ENCODE measurements at regions not wholly inside any gene's neighbourhood (a gene's known extent, or its start where the extent isn't known, plus 50 kb on each side); places are given as distances from the start of the nearest gene placed in this dataset.
"Not testable (repeated sequence)": the region's sequence is repeated elsewhere in the genome, so short reads cannot be mapped to it uniquely, and the experiment has no call there.

GRCh38 chr7:67863911-67864310, 867.3 kb downstream of the TYW1 start:
- Mint-ChIP-seq H3K4me1 (no peaks in the 10 kb centered on the region), H3K4me3 (no peak overlapping the region), H3K9me3 (peaks cover 13 to 19% of the 10 kb centered on the region in 2 donors), H3K27me3 (no peaks in the 10 kb centered on the region), H3K27ac (no peak overlapping the region)
- ATAC-seq (no peak), DNase-seq (no peak)

- ATAC-seq, result no peak
- H3K9me3 Mint-ChIP-seq, result peaks cover 22 to 33% of the 10 kb centered on the region in 2 donors
- no peak for DNase-seq
- H3K27ac Mint-ChIP-seq, result no peak overlapping the region
- no peaks in the 10 kb centered on the region for H3K27me3 Mint-ChIP-seq
- no peak overlapping the region for H3K4me3 Mint-ChIP-seq
- H3K4me1 Mint-ChIP-seq, result no peaks in the 10 kb centered on the region
Measured at GRCh38 chr7:67866054-67866453, 869.4 kb downstream of the TYW1 start.

- Mint-ChIP-seq H3K27me3 (no peaks in the 10 kb centered on the region), H3K27ac (no peak overlapping the region), H3K4me1 (no peaks in the 10 kb centered on the region), H3K9me3 (peaks cover 18 to 28% of the 10 kb centered on the region in 2 donors), H3K4me3 (no peak overlapping the region)
- ATAC-seq (no peak), DNase-seq (no peak)
Measured at GRCh38 chr7:67866812-67867211, 870.2 kb downstream of the TYW1 start.

- Mint-ChIP-seq H3K27me3 (no peaks in the 10 kb centered on the region), H3K4me3 (no peak overlapping the region), H3K4me1 (no peaks in the 10 kb centered on the region), H3K27ac (no peak overlapping the region), H3K9me3 (peaks cover 9 to 15% of the 10 kb centered on the region in 2 donors)
- ATAC-seq (no peak), DNase-seq (no peak)
Measured at GRCh38 chr7:67870396-67870795, 873.8 kb downstream of the TYW1 start.

- peak overlapping the region in 1 of 2 donors; percentile 65 for H3K27ac Mint-ChIP-seq
- H3K4me1 Mint-ChIP-seq, result no peaks in the 10 kb centered on the region
- ATAC-seq (no peak), DNase-seq (no peak)
- peaks cover 15 to 19% of the 10 kb centered on the region in 2 donors for H3K9me3 Mint-ChIP-seq
- no peaks in the 10 kb centered on the region for H3K27me3 Mint-ChIP-seq
- no peak overlapping the region for H3K4me3 Mint-ChIP-seq
Measured at GRCh38 chr7:67875558-67875957, 878.9 kb downstream of the TYW1 start.

- Mint-ChIP-seq H3K4me3 (no peak overlapping the region), H3K27ac (no peak overlapping the region), H3K27me3 (no peaks in the 10 kb centered on the region), H3K9me3 (peaks cover 24 to 28% of the 10 kb centered on the region in 2 donors), H3K4me1 (no peaks in the 10 kb centered on the region)
- ATAC-seq, result no peak
- no peak for DNase-seq
Measured at GRCh38 chr7:67878808-67879207, 882.2 kb downstream of the TYW1 start.

- Mint-ChIP-seq H3K4me3 (no peak overlapping the region), H3K9me3 (peaks cover 28 to 47% of the 10 kb centered on the region in 2 donors), H3K27me3 (no peaks in the 10 kb centered on the region), H3K27ac (no peak overlapping the region), H3K4me1 (no peaks in the 10 kb centered on the region)
- DNase-seq, result no peak
- ATAC-seq, result no peak
Measured at GRCh38 chr7:67882843-67883242, 886.2 kb downstream of the TYW1 start.

- Mint-ChIP-seq H3K27me3 (no peaks in the 10 kb centered on the region), H3K4me1 (no peaks in the 10 kb centered on the region), H3K27ac (no peak overlapping the region), H3K9me3 (peaks cover 10 to 36% of the 10 kb centered on the region in 2 donors), H3K4me3 (no peak overlapping the region)
- ATAC-seq (no peak), DNase-seq (no peak)
Measured at GRCh38 chr7:67890316-67890715, 893.7 kb downstream of the TYW1 start.

GRCh38 chr7:67894746-67895145, 898.1 kb downstream of the TYW1 start:
- DNase-seq, result no peak
- peaks cover 5 to 29% of the 10 kb centered on the region in 2 donors for H3K9me3 Mint-ChIP-seq
- no peaks in the 10 kb centered on the region for H3K27me3 Mint-ChIP-seq
- no peaks in the 10 kb centered on the region for H3K4me1 Mint-ChIP-seq
- no peak for ATAC-seq
- no peak overlapping the region for H3K4me3 Mint-ChIP-seq
- H3K27ac Mint-ChIP-seq, result no peak overlapping the region

- ATAC-seq, result no peak
- H3K9me3 Mint-ChIP-seq, result peaks cover 5 to 29% of the 10 kb centered on the region in 2 donors
- no peaks in the 10 kb centered on the region for H3K4me1 Mint-ChIP-seq
- no peaks in the 10 kb centered on the region for H3K27me3 Mint-ChIP-seq
- no peak overlapping the region for H3K27ac Mint-ChIP-seq
- no peak overlapping the region for H3K4me3 Mint-ChIP-seq
- DNase-seq, result no peak
Measured at GRCh38 chr7:67896721-67897120, 900.1 kb downstream of the TYW1 start.

GRCh38 chr7:67900456-67900855, 903.8 kb downstream of the TYW1 start:
- no peaks in the 10 kb centered on the region for H3K27me3 Mint-ChIP-seq
- H3K4me1 Mint-ChIP-seq, result no peaks in the 10 kb centered on the region
- DNase-seq, result no peak
- H3K27ac Mint-ChIP-seq, result no peak overlapping the region
- H3K9me3 Mint-ChIP-seq, result peaks cover 5 to 28% of the 10 kb centered on the region in 2 donors
- no peak for ATAC-seq
- H3K4me3 Mint-ChIP-seq, result no peak overlapping the region

- Mint-ChIP-seq H3K9me3 (peaks cover 5 to 25% of the 10 kb centered on the region in 2 donors), H3K27ac (no peak overlapping the region), H3K4me3 (no peak overlapping the region), H3K4me1 (no peaks in the 10 kb centered on the region), H3K27me3 (no peaks in the 10 kb centered on the region)
- ATAC-seq (no peak), DNase-seq (no peak)
Measured at GRCh38 chr7:67901808-67902480, 905.3 kb downstream of the TYW1 start.

GRCh38 chr7:67907792-67908191, 911.2 kb downstream of the TYW1 start:
- no peaks in the 10 kb centered on the region for H3K4me1 Mint-ChIP-seq
- no peaks in the 10 kb centered on the region for H3K27me3 Mint-ChIP-seq
- ATAC-seq, result no peak
- no peak for DNase-seq
- peaks cover 4 to 27% of the 10 kb centered on the region in 2 donors for H3K9me3 Mint-ChIP-seq
- no peak overlapping the region for H3K4me3 Mint-ChIP-seq
- no peak overlapping the region for H3K27ac Mint-ChIP-seq

- Mint-ChIP-seq H3K27me3 (no peaks in the 10 kb centered on the region), H3K4me1 (no peaks in the 10 kb centered on the region), H3K9me3 (peaks cover 15 to 22% of the 10 kb centered on the region in 2 donors), H3K4me3 (no peak overlapping the region), H3K27ac (no peak overlapping the region)
- DNase-seq (no peak), ATAC-seq (no peak)
Measured at GRCh38 chr7:67912437-67912836, 915.8 kb downstream of the TYW1 start.

GRCh38 chr7:67913604-67914003, 917.0 kb downstream of the TYW1 start:
- Mint-ChIP-seq H3K4me3 (no peak overlapping the region), H3K9me3 (peaks cover 21 to 34% of the 10 kb centered on the region in 2 donors), H3K27me3 (no peaks in the 10 kb centered on the region), H3K4me1 (peaks cover 7% of the 10 kb centered on the region), H3K27ac (no peak overlapping the region)
- DNase-seq, result no peak
- ATAC-seq, result no peak

- not testable (repeated sequence) for H3K4me1 Mint-ChIP-seq, H3K27ac Mint-ChIP-seq, DNase-seq, ATAC-seq, H3K27me3 Mint-ChIP-seq, H3K4me3 Mint-ChIP-seq
- H3K9me3 Mint-ChIP-seq, result peaks cover 17 to 38% of the 10 kb centered on the region in 2 donors
Measured at GRCh38 chr7:67916111-67916510, 919.5 kb downstream of the TYW1 start.

Measured in stimulated activated naive CD8-positive, alpha-beta T cell treated with anti-CD3 and anti-CD28 coated beads, Interleukin-15, amount 100 ng/mL, for 72 hours (primary cell).